GM12872 (cell line): ENCODE measurements at regions not wholly inside any gene's neighbourhood (a gene's known extent, or its start where the extent isn't known, plus 50 kb on each side); places are given as distances from the start of the nearest gene placed in this dataset.

ENCODE experiments used
- CTCF ChIP-seq: IDR thresholded peaks from 3 replicates; pipeline ENCODE4 v1.5.1; 2011; ENCODE audit warnings: low read depth, mild to moderate bottlenecking, low read length, moderate library complexity; ENCODE audit not compliant: insufficient read depth

DNA sequence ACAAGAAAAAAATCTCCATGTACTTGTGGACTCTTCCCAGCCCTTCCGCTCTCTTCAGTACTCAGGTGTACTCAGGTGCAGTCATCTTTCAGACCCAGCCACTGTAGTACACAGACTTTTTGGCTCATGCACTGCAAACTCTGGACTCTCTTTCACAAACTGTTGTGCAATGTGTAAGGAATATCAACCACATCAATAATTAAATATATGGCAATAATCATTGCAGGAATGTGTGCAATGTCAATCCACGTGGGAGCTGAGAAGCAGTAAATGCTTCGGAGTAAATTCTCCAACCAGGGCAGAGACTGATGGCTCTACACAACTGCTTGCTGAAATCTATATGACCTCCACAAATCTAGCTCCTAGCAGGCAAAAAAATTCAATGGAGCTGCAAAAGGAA, 287.3 kb upstream of the COL8A1 start:
- TF ChIP-seq CTCF, result no peak

- no peak for TF ChIP-seq CTCF
Observed at GRCh38 chr3:99348451-99348850, 289.9 kb upstream of the COL8A1 start.

- no peak for TF ChIP-seq CTCF
Observed at GRCh38 chr3:99344216-99344615, 294.2 kb upstream of the COL8A1 start.

GRCh38 chr3:99342383-99342782, 296.0 kb upstream of the COL8A1 start:
- no peak for TF ChIP-seq CTCF

- TF ChIP-seq CTCF, result no peak
Observed at GRCh38 chr3:99339222-99339621, 299.2 kb upstream of the COL8A1 start.

- TF ChIP-seq CTCF, result no peak
Observed at GRCh38 chr3:99332718-99333117, 305.7 kb upstream of the COL8A1 start.

- TF ChIP-seq CTCF, result no peak
Observed at GRCh38 chr3:99332276-99332675, 306.1 kb upstream of the COL8A1 start.
